ENCODE measurements at regions not wholly inside any gene's neighbourhood (a gene's known extent, or its start where the extent isn't known, plus 50 kb on each side); places are given as distances from the start of the nearest gene placed in this dataset.

GRCh38 chr17:33473061-33473460, 180.0 kb upstream of the ASIC2 start:
- intact Hi-C loops (cut with micrococcal nuclease), result no loop called here

- intact Hi-C loops (cut with micrococcal nuclease), result no loop called here
Observed at GRCh38 chr17:33474789-33475188, 181.7 kb upstream of the ASIC2 start.

- intact Hi-C loops (cut with micrococcal nuclease), result no loop called here
Observed at GRCh38 chr17:33475594-33475993, 182.5 kb upstream of the ASIC2 start.

GRCh38 chr17:33481652-33482051, 188.6 kb upstream of the ASIC2 start:
- intact Hi-C loops (cut with micrococcal nuclease), result no loop called here

- intact Hi-C loops (cut with micrococcal nuclease), result no loop called here
Observed at GRCh38 chr17:33482636-33483035, 189.5 kb upstream of the ASIC2 start.

GRCh38 chr17:33484559-33484958, 191.5 kb upstream of the ASIC2 start:
- intact Hi-C loops (cut with micrococcal nuclease), result no loop called here

GRCh38 chr17:33486135-33486885, 193.2 kb upstream of the ASIC2 start:
- intact Hi-C loops (cut with micrococcal nuclease), result no loop called here

GRCh38 chr17:33487187-33487879, 194.2 kb upstream of the ASIC2 start:
- intact Hi-C loops (cut with micrococcal nuclease), result no loop called here

- intact Hi-C loops (cut with micrococcal nuclease), result no loop called here
Observed at GRCh38 chr17:33491871-33492481, 198.9 kb upstream of the ASIC2 start.

- intact Hi-C loops (cut with micrococcal nuclease), result no loop called here
Observed at GRCh38 chr17:33492731-33493265, 199.7 kb upstream of the ASIC2 start.

- intact Hi-C loops (cut with micrococcal nuclease), result no loop called here
Observed at GRCh38 chr17:33493566-33493965, 200.5 kb upstream of the ASIC2 start.

GRCh38 chr17:33494151-33494550, 201.1 kb upstream of the ASIC2 start:
- intact Hi-C loops (cut with micrococcal nuclease), result no loop called here

GRCh38 chr17:33497623-33498022, 204.5 kb upstream of the ASIC2 start:
- intact Hi-C loops (cut with micrococcal nuclease), result no loop called here

- intact Hi-C loops (cut with micrococcal nuclease), result no loop called here
Observed at GRCh38 chr17:33498069-33498468, 205.0 kb upstream of the ASIC2 start.

GRCh38 chr17:33499040-33499439, 205.9 kb upstream of the ASIC2 start:
- intact Hi-C loops (cut with micrococcal nuclease), result no loop called here

- intact Hi-C loops (cut with micrococcal nuclease), result no loop called here
Observed at GRCh38 chr17:33500151-33500550, 207.1 kb upstream of the ASIC2 start.

GRCh38 chr17:33501185-33501584, 208.1 kb upstream of the ASIC2 start:
- intact Hi-C loops (cut with micrococcal nuclease), result no loop called here

GRCh38 chr17:33504571-33504970, 211.5 kb upstream of the ASIC2 start:
- intact Hi-C loops (cut with micrococcal nuclease), result no loop called here

- intact Hi-C loops (cut with micrococcal nuclease), result no loop called here
Observed at GRCh38 chr17:33506889-33507650, 214.0 kb upstream of the ASIC2 start.

- intact Hi-C loops (cut with micrococcal nuclease), result no loop called here
Observed at GRCh38 chr17:33508215-33508614, 215.1 kb upstream of the ASIC2 start.

GRCh38 chr17:33509331-33509730, 216.2 kb upstream of the ASIC2 start:
- intact Hi-C loops (cut with micrococcal nuclease), result no loop called here

GRCh38 chr17:33511670-33512069, 218.6 kb upstream of the ASIC2 start:
- intact Hi-C loops (cut with micrococcal nuclease), result no loop called here

All from T-helper 1 cell treated with Interleukin-12 subunit alpha and Interleukin-12 subunit beta and Interleukin-4 antibody, amounts not matched to agents 30 ng/mL and 1 ng/mL, for 36 hours (primary cell).